ENCODE measurements at regions not wholly inside any gene's neighbourhood (a gene's known extent, or its start where the extent isn't known, plus 50 kb on each side); places are given as distances from the start of the nearest gene placed in this dataset.
A peak's percentile ranks its signal among the peaks of the same experiment; 100 is the strongest.
"Not testable (repeated sequence)": the region's sequence is repeated elsewhere in the genome, so short reads cannot be mapped to it uniquely, and the experiment has no call there.

GRCh38 chr18:10143596-10143995 is 229.8 kb downstream of the VAPA start:
- no peak for DNase-seq

- no peak for DNase-seq
Observed at GRCh38 chr18:10145546-10145945, 231.7 kb downstream of the VAPA start.

- no peak for DNase-seq
Observed at GRCh38 chr18:10147226-10147625, 233.4 kb downstream of the VAPA start.

GRCh38 chr18:10147752-10148151 is 233.9 kb downstream of the VAPA start:
- no peak for DNase-seq

GRCh38 chr18:10148189-10148929 is 234.5 kb downstream of the VAPA start:
- no peak for DNase-seq

- DNase-seq: no peak
Observed at GRCh38 chr18:10149768-10150556, 236.1 kb downstream of the VAPA start.

GRCh38 chr18:10150576-10150975 is 236.8 kb downstream of the VAPA start:
- DNase-seq: not testable (repeated sequence)

GRCh38 chr18:10152475-10152874 is 238.7 kb downstream of the VAPA start:
- DNase-seq: no peak

GRCh38 chr18:10153924-10154752 is 240.3 kb downstream of the VAPA start:
- peak; percentile 39 for DNase-seq

GRCh38 chr18:10157706-10158105 is 243.9 kb downstream of the VAPA start:
- no peak for DNase-seq

GRCh38 chr18:10160251-10160650 is 246.4 kb downstream of the VAPA start:
- DNase-seq: no peak

- DNase-seq: no peak
Observed at GRCh38 chr18:10161315-10161714, 247.5 kb downstream of the VAPA start.

GRCh38 chr18:10162340-10162739 is 248.5 kb downstream of the VAPA start:
- no peak for DNase-seq

- no peak for DNase-seq
Observed at GRCh38 chr18:10164271-10165071, 250.7 kb downstream of the VAPA start.

- DNase-seq: no peak
Observed at GRCh38 chr18:10166164-10166807, 252.5 kb downstream of the VAPA start.

GRCh38 chr18:10167759-10168158 is 253.9 kb downstream of the VAPA start:
- no peak for DNase-seq

GRCh38 chr18:10168477-10168876 is 254.7 kb downstream of the VAPA start:
- DNase-seq: no peak

- no peak for DNase-seq
Observed at GRCh38 chr18:10169064-10169562, 255.3 kb downstream of the VAPA start.

- no peak for DNase-seq
Observed at GRCh38 chr18:10169814-10170213, 256.0 kb downstream of the VAPA start.

- no peak for DNase-seq
Observed at GRCh38 chr18:10170375-10170774, 256.6 kb downstream of the VAPA start.

- DNase-seq: not testable (repeated sequence)
Observed at GRCh38 chr18:10175333-10175732, 261.5 kb downstream of the VAPA start.

- DNase-seq: not testable (repeated sequence)
Observed at GRCh38 chr18:10179326-10179725, 265.5 kb downstream of the VAPA start.
